ENCODE measurements at regions not wholly inside any gene's neighbourhood (a gene's known extent, or its start where the extent isn't known, plus 50 kb on each side); places are given as distances from the start of the nearest gene placed in this dataset.

- H3K4me3 ChIP-seq: no peak overlapping the region
- no peaks in the 10 kb centered on the region for H3K27me3 ChIP-seq
- no peaks in the 10 kb centered on the region for H4K20me1 ChIP-seq
- peaks cover 0 to 26% (median 18%) of the 10 kb centered on the region in 11 experiments; a peak in 12 of 22 replicates for H3K9me3 ChIP-seq (replicated peaks in 1 of 11)
- no peak overlapping the region for H3K9ac ChIP-seq
- H3K27ac ChIP-seq: 0 out of 22 replicates have a peak overlapping the region, but pooled peaks of 1 of the 11 experiments have one; percentile 30
- no peaks in the 10 kb centered on the region for H3K36me3 ChIP-seq
- peak overlapping the region in 2 of 11 experiments; percentile 32 to 46; a peak in 2 of 22 replicates for H3K4me2 ChIP-seq
- no peak for TF ChIP-seq Cebpa-rat (IDR thresholded peaks at IDR 0.05)
- H3K4me1 ChIP-seq: peaks cover 22 to 70% (median 34%) of the 10 kb centered on the region in 10 experiments
Observed at GRCh38 chr1:234938924-234939323, 189.7 kb downstream of the TOMM20 start.

GRCh38 chr1:234938135-234938534 is 190.5 kb downstream of the TOMM20 start:
- peak overlapping the region in 1 of 11 experiments; percentile 1; a peak in 1 of 22 replicates for H3K27ac ChIP-seq

GRCh38 chr1:234936612-234937389 is 191.8 kb downstream of the TOMM20 start:
- Histone ChIP-seq H3K4me3 (no peak overlapping the region), H3K9ac (no peak overlapping the region), H3K4me2 (peak overlapping the region in 2 of 11 experiments; percentile 5 to 15; a peak in 1 of 22 replicates), H3K4me1 (peaks cover 22 to 70% (median 38%) of the 10 kb centered on the region in 10 experiments), H4K20me1 (no peaks in the 10 kb centered on the region), H3K27me3 (no peaks in the 10 kb centered on the region), H3K36me3 (no peaks in the 10 kb centered on the region), H3K9me3 (replicated peaks in 1 of 11) (peaks cover 0 to 20% (median 14%) of the 10 kb centered on the region in 11 experiments; a peak in 11 of 22 replicates), H3K27ac (no peak overlapping the region)
- TF ChIP-seq Cebpa-rat (IDR thresholded peaks at IDR 0.05): peak in 2 of 11 experiments; percentile 9 to 12; a peak in 1 of 22 replicates

More at GRCh38 chr1:234938135-234938534, 190.5 kb downstream of the TOMM20 start:
- Histone ChIP-seq H4K20me1 (no peaks in the 10 kb centered on the region), H3K4me3 (no peak overlapping the region), H3K9ac (no peak overlapping the region), H3K27me3 (no peaks in the 10 kb centered on the region), H3K9me3 (replicated peaks in 1 of 11) (peaks cover 0 to 26% (median 18%) of the 10 kb centered on the region in 11 experiments; a peak in 12 of 22 replicates), H3K36me3 (no peaks in the 10 kb centered on the region), H3K4me1 (peaks cover 22 to 70% (median 34%) of the 10 kb centered on the region in 10 experiments), H3K4me2 (peak overlapping the region in 3 of 11 experiments; percentile 31 to 46 (median 32); a peak in 5 of 22 replicates)
- no peak for TF ChIP-seq Cebpa-rat (IDR thresholded peaks at IDR 0.05)

- Histone ChIP-seq H3K27ac (peak overlapping the region in 5 of 11 experiments; percentile 44 to 84 (median 70); a peak in 11 of 22 replicates), H3K36me3 (no peaks in the 10 kb centered on the region), H4K20me1 (no peaks in the 10 kb centered on the region), H3K27me3 (no peaks in the 10 kb centered on the region), H3K4me1 (peaks cover 21 to 85% (median 44%) of the 10 kb centered on the region in 10 experiments), H3K4me2 (peak overlapping the region in 6 of 11 experiments; percentile 36 to 95 (median 84); a peak in 11 of 22 replicates), H3K9me3 (replicated peaks in 1 of 11) (0 out of 22 replicates have a peak, but pooled peaks cover 0 to under 1% (median 0%) of the 10 kb centered on the region in 11 experiments), H3K9ac (peak overlapping the region in 2 of 11 experiments; percentile 40 to 63; a peak in 2 of 22 replicates), H3K4me3 (no peak overlapping the region)
- 0 out of 22 replicates have a peak, but pooled peaks of 1 of the 11 experiments have one; percentile 33 for TF ChIP-seq Cebpa-rat (IDR thresholded peaks at IDR 0.05)
Observed at GRCh38 chr1:234934611-234935033, 194.0 kb downstream of the TOMM20 start.

GRCh38 chr1:234933475-234933874 is 195.2 kb downstream of the TOMM20 start:
- no peaks in the 10 kb centered on the region for H3K36me3 ChIP-seq
- no peak overlapping the region for H3K4me3 ChIP-seq
- H3K9ac ChIP-seq: peak overlapping the region in 8 of 11 experiments; percentile 9 to 67 (median 40); a peak in 10 of 22 replicates
- H3K4me1 ChIP-seq: peaks cover 32 to 91% (median 49%) of the 10 kb centered on the region in 10 experiments
- no peaks in the 10 kb centered on the region for H3K9me3 ChIP-seq (replicated peaks in 1 of 11)
- no peaks in the 10 kb centered on the region for H3K27me3 ChIP-seq
- peak overlapping the region; percentile 3 to 84 (median 56); a peak in 19 of 22 replicates for H3K27ac ChIP-seq
- H4K20me1 ChIP-seq: no peaks in the 10 kb centered on the region
- TF ChIP-seq Cebpa-rat (IDR thresholded peaks at IDR 0.05): no peak
- H3K4me2 ChIP-seq: peak overlapping the region; percentile 59 to 95 (median 82)

- H3K27ac ChIP-seq: peak overlapping the region; percentile 3 to 84 (median 55); a peak in 20 of 22 replicates
- H3K36me3 ChIP-seq: no peaks in the 10 kb centered on the region
- H3K4me2 ChIP-seq: peak overlapping the region; percentile 59 to 95 (median 82)
- peaks cover 39 to 91% (median 56%) of the 10 kb centered on the region in 10 experiments for H3K4me1 ChIP-seq
- H3K9ac ChIP-seq: peak overlapping the region in 8 of 11 experiments; percentile 9 to 67 (median 36); a peak in 10 of 22 replicates
- no peak for TF ChIP-seq Cebpa-rat (IDR thresholded peaks at IDR 0.05)
- H3K9me3 ChIP-seq (replicated peaks in 1 of 11): no peaks in the 10 kb centered on the region
- no peaks in the 10 kb centered on the region for H3K27me3 ChIP-seq
- 0 out of 20 replicates have a peak overlapping the region, but pooled peaks of 1 of the 10 experiments have one; percentile 8 for H3K4me3 ChIP-seq
- no peaks in the 10 kb centered on the region for H4K20me1 ChIP-seq
Observed at GRCh38 chr1:234932511-234933430, 195.9 kb downstream of the TOMM20 start.

- Histone ChIP-seq H3K9me3 (replicated peaks in 1 of 11) (no peaks in the 10 kb centered on the region), H3K27ac (peak overlapping the region in 6 of 11 experiments; percentile 44 to 84 (median 63); a peak in 7 of 22 replicates), H4K20me1 (no peaks in the 10 kb centered on the region), H3K36me3 (no peaks in the 10 kb centered on the region), H3K4me3 (no peak overlapping the region), H3K27me3 (no peaks in the 10 kb centered on the region), H3K4me1 (peaks cover 46 to 91% (median 63%) of the 10 kb centered on the region in 10 experiments), H3K9ac (0 out of 22 replicates have a peak overlapping the region, but pooled peaks of 1 of the 11 experiments have one; percentile 63), H3K4me2 (peak overlapping the region in 9 of 11 experiments; percentile 72 to 95 (median 83); a peak in 17 of 22 replicates)
- TF ChIP-seq Cebpa-rat (IDR thresholded peaks at IDR 0.05): no peak
Observed at GRCh38 chr1:234932106-234932505, 196.5 kb downstream of the TOMM20 start.

GRCh38 chr1:234931404-234931973 is 197.1 kb downstream of the TOMM20 start:
- H3K4me3 ChIP-seq: no peak overlapping the region
- no peak overlapping the region for H3K9ac ChIP-seq
- no peak for TF ChIP-seq Cebpa-rat (IDR thresholded peaks at IDR 0.05)
- no peaks in the 10 kb centered on the region for H3K36me3 ChIP-seq
- H3K9me3 ChIP-seq (replicated peaks in 1 of 11): no peaks in the 10 kb centered on the region
- H3K4me2 ChIP-seq: peak overlapping the region in 4 of 11 experiments; percentile 82 to 95 (median 89); a peak in 7 of 22 replicates
- H3K27ac ChIP-seq: peak overlapping the region in 1 of 11 experiments; percentile 84; a peak in 1 of 22 replicates
- H4K20me1 ChIP-seq: no peaks in the 10 kb centered on the region
- no peaks in the 10 kb centered on the region for H3K27me3 ChIP-seq
- peaks cover 52 to 93% (median 69%) of the 10 kb centered on the region in 10 experiments for H3K4me1 ChIP-seq
